Activated CD4-positive, alpha-beta T cell treated with anti-CD3 and anti-CD28 coated beads for 24 hours (primary cell): ENCODE measurements at regions not wholly inside any gene's neighbourhood (a gene's known extent, or its start where the extent isn't known, plus 50 kb on each side); places are given as distances from the start of the nearest gene placed in this dataset.

Experiments
- DNase-seq, 2 donors: peaks; one replicate each; pipeline ENCODE4 v3.0.0-alpha.2; 2020; ENCODE audit warnings: low read depth in 2 of 2

- DNase-seq = no peak
Measured at GRCh38 chr20:24139846-24140245, 151.3 kb upstream of the GGTLC1 start.

- no peak for DNase-seq
Measured at GRCh38 chr20:24138951-24139350, 150.4 kb upstream of the GGTLC1 start.

GRCh38 chr20:24138196-24138857, 149.7 kb upstream of the GGTLC1 start:
- DNase-seq = no peak

- no peak for DNase-seq
Measured at GRCh38 chr20:24136659-24137246, 148.2 kb upstream of the GGTLC1 start.

DNA sequence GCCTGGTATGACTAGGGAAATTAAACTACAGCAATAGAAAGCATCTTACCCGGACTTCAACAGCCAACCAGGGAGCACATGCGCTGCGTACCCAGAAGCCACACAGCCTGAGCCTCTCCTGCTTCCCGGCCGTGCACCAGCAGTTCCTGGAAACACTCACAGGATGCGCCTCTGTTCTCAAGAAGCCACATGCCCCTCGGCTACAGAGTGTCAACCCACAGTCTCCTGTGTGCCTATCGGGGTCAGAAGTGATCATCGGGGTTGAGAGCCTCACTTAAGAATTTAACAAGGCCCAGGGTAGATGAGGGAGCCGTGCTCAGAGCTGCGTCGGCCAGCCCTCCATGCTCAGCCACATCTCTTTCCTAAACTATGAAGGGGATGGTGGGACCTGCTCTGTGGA, 147.2 kb upstream of the GGTLC1 start:
- no peak for DNase-seq

GRCh38 chr20:24134930-24135329, 146.4 kb upstream of the GGTLC1 start:
- no peak for DNase-seq

GRCh38 chr20:24134284-24134683, 145.7 kb upstream of the GGTLC1 start:
- DNase-seq = no peak

DNA sequence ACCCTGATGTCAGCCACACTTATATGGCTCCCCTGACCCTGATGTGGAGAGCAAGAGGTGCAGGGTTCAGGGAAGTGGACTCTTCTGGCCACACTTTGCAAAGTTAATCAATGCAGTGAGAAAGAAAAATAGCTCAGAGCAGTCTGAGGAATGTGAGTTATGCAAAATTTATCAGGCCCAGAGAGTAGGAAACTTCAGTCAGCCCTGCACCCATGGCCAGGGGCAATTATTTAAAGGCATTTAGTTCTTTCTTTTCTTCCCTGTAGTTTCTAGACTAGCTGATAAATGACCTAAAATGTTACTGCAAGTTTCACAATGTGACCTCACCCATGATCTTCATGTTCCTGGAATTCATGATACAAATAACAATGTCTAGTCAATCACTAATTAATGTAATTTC, 143.7 kb upstream of the GGTLC1 start:
- DNase-seq = no peak

- no peak for DNase-seq
Measured at GRCh38 chr20:24131684-24132083, 143.1 kb upstream of the GGTLC1 start.

- DNase-seq = no peak
Measured at GRCh38 chr20:24131281-24131680, 142.7 kb upstream of the GGTLC1 start.

DNA sequence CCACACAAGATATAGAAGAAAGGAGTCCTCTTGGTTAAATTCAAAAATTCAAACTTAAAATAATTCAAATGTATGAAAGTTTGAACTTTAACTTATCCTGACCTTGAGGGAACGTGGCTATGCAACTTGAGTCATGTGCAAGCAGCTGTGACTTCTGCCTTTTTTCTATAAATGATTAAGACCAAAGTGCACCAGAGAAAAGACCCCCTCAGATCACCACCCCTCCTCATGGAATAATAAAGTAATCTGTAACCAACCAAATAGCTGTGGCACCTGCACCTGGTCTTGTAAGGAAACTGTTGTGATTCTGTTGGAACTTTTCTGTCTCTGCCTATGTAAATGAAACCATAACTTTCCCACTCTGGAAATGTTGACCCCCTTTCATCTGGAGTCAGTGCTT, 141.1 kb upstream of the GGTLC1 start:
- DNase-seq = no peak

GRCh38 chr20:24124951-24125650, 136.5 kb upstream of the GGTLC1 start:
- no peak for DNase-seq

DNA sequence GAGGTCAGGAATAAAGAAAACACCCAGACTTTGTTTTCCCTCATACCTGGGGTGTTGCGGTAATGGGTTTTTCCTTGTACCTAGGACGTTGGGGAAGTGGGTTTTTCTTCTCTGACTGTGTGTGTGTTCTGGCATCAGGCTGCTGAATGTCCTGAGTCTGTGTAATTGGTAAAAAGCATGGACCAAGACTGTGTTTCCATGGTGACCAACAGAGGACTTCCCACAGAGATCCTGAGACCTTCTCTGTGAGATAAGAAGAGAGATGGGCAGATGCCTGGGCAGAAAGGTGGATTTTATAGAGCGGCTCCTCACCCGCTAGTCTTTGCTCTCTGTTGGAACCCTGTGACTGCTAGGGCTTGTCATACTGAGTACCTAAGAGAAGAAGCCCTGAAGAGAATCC, 135.4 kb upstream of the GGTLC1 start:
- DNase-seq = no peak

DNA sequence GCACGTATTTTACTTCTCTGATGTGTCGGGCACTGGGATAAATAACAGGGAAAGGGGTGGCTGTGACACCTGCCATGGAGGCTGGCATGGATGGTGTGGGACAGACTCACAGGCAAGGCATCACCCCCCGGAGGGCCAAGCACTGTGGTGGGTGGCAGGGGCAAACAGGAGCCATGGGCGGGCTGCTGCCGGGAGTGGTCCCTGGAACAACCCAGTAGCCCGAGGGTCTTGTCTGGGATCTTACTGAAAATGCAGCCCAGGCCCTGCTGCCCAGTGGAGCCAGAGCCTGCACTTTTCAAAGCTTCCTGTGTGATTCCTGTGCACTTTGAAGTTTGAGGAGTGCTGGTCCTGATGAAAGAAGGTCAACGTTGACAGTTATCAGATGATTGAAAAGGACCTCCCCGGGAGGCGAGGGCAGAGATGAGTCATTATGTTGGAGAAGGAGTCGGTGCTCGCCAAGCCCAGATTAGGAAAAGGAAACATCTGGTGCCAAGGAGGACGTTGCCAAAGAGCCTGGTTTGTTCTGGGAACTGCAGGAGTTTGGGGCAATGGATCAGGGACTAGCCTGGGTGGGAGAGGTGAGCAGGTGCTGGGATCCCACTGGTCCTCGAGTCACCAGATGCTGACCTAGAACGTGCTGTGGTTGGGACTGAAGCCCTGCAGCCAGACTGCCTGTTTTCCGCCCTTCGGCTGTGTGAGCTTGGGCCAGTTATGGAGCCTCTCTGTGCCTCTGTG, 130.0 kb upstream of the GGTLC1 start:
- no peak for DNase-seq

GRCh38 chr20:24118034-24118433, 129.5 kb upstream of the GGTLC1 start:
- DNase-seq = no peak

- no peak for DNase-seq
Measured at GRCh38 chr20:24117383-24117782, 128.8 kb upstream of the GGTLC1 start.

DNA sequence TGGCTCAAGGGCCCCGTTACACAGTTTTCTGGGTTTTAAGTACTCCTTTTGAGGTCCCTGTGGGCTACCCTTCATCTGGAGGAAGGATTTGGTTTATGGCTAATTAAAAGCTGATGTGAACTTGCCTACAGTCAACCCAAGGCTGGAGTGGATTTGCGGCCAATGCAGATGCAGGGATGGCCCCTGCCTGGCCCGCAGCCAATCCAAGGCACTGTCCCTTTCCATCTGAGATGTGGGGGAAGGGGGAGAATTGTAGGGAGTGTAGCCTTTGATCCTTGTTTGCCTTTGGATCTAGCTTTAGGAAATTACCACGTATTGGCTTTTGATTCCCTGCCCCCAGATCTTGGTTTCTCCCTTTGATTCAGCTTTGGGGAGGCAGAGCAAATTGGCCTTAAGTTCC, 128.0 kb upstream of the GGTLC1 start:
- no peak for DNase-seq

GRCh38 chr20:24112360-24112759, 123.8 kb upstream of the GGTLC1 start:
- DNase-seq = no peak

- no peak for DNase-seq
Measured at GRCh38 chr20:24111858-24112257, 123.3 kb upstream of the GGTLC1 start.

DNA sequence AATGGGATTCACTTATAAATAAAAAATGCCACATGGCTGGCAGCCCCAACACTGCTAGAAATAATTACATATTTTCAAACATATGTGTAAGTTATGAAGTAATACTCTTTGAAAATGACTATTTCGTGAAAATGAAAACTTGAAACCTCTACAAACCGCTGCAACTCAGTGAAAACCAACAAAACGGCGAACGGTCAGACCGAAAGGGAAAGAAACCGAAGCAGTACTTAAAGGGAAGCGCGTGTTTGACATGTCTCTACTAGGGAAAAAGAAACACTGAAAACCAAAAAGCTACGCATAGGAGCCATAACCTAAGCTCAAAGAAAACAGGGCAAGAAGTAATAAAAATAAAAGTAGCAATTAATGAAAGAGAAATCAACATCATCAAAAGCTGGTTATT, 121.0 kb upstream of the GGTLC1 start:
- DNase-seq = no peak

DNA sequence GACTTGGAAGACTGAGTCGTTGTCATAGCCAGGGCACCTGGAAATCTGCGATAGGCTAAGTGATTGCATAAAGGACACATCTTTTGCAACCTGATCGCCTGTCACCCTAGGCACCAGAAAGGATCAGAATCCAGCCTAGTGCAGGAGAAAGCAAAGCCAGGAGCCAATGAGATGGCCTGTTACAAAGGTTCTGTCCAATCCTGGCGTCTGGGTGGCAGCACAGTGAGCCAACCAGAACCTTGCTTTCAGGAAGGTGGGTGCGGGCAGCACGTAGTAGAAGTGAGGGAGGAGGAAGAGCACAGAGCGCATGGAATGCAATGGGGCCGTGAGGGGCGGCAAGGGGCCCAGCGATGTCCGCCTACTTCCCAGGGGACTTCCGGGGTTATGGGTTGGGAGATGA, 120.4 kb upstream of the GGTLC1 start:
- no peak for DNase-seq

GRCh38 chr20:24108581-24108980, 120.0 kb upstream of the GGTLC1 start:
- DNase-seq = no peak
